ENCODE measurements at regions not wholly inside any gene's neighbourhood (a gene's known extent, or its start where the extent isn't known, plus 50 kb on each side); places are given as distances from the start of the nearest gene placed in this dataset.

DNA sequence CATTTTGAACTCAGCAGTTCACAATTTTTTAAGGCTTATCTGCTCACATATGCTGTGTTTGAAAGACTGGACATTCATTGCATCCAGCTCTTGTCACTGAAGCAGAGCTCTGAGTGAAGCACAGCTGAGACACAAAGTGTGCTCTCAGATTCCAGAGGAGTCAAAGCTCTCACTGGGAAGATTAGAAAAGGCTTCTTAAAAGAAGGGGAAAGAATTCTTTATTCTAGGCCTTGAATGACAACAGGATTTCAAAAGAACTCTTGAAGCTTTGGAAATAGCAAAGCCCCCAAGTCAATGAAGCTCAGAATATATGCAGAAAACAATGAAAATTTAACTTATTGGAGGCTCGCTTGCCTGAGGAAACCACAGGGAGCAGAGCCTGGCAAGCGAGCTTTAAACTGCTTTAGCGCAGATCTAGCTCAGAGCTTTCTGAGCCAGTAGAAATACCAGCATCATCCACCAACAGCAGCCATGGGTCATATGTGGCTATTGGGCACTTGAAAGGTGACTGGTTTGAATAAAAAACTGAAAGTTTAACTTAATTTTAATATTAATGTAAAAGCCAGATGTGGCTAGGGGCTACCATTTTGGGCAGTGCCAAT lies 369.7 kb downstream of the OSR1 start:
- WGBS (ENCODE audit: low lambda C conversion rate) = 92% methylated on average over 3 of the region's 3 CpGs
- BruUV-seq (replicated peaks) = no TSS peak
- Histone ChIP-seq H2AFZ (ENCODE audit: low read length) (no peak overlapping the region), H3K9ac (ENCODE audit: insufficient read depth, low read depth, low read length) (no peak overlapping the region), H3K27ac (ENCODE audit: extremely low read length, insufficient read depth, low read length) (no peak overlapping the region), H3K79me2 (ENCODE audit: insufficient read depth, low read length) (no peaks in the 10 kb centered on the region), H3K27me3 (ENCODE audit: control insufficient read depth in 1 of 2, insufficient read depth in 2 of 2, low read length in 2 of 2) (no peaks in the 10 kb centered on the region), H3K4me1 (ENCODE audit: insufficient read depth, low read length) (no peaks in the 10 kb centered on the region), H3K4me2 (ENCODE audit: low read depth, low read length) (no peak overlapping the region), H3K9me3 (ENCODE audit: low read length) (no peaks in the 10 kb centered on the region), H3K36me3 (replicated peaks in 1 of 2; ENCODE audit: control insufficient read depth in 1 of 2, insufficient read depth in 2 of 2, low read length in 2 of 2) (no peaks in the 10 kb centered on the region), H3K4me3 (replicated peaks in 1 of 3; ENCODE audit: insufficient read depth in 1 of 3, low read depth in 2 of 3, low read length in 3 of 3) (no peak overlapping the region), H4K20me1 (ENCODE audit: insufficient read depth, low read length) (no peaks in the 10 kb centered on the region)
- intact Hi-C loops (cut with micrococcal nuclease; ENCODE audit: unreplicated experiment) (no loop called here), in situ Hi-C loops (cut with HindIII; ENCODE audit: extremely low pct_ligation_motif_present, low pct_unique_long_range_greater_than_20kb) (no loop called here)
- ATAC-seq (no peak), DNase-seq (ENCODE audit: low spot score) (no peak), FAIRE-seq (no peak)
- ChIA-PET POLR2A (no interaction called here), CTCF (ENCODE audit: low intra/inter-chr PET ratio, low total read pairs) (no interaction called here)
- TF ChIP-seq ZNF598 (CRISPR knock-in tag; IDR thresholded peaks at IDR 0.05; ENCODE audit: borderline replicate concordance) (no peak), FOXJ3 (CRISPR knock-in tag; IDR thresholded peaks at IDR 0.05; ENCODE audit: borderline replicate concordance) (no peak), SMYD3 (CRISPR knock-in tag; IDR thresholded peaks at IDR 0.05) (no peak), ZNF766 (CRISPR knock-in tag; IDR thresholded peaks at IDR 0.05; ENCODE audit: borderline replicate concordance) (no peak), ZFY (CRISPR knock-in tag; IDR thresholded peaks at IDR 0.05) (no peak), ATF7-NPFF (CRISPR knock-in tag; IDR thresholded peaks at IDR 0.05; ENCODE audit: low read depth) (no peak), NFYC (CRISPR knock-in tag; IDR thresholded peaks at IDR 0.05) (no peak), ZNF570 (CRISPR knock-in tag; IDR thresholded peaks at IDR 0.05; ENCODE audit: borderline replicate concordance) (no peak)
- TF ChIP-seq, protein P1, sequence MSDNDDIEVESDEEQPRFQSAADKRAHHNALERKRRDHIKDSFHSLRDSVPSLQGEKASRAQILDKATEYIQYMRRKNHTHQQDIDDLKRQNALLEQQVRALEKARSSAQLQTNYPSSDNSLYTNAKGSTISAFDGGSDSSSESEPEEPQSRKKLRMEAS (IDR thresholded peaks at IDR 0.05) = no peak
- TF ChIP-seq, protein P2, sequence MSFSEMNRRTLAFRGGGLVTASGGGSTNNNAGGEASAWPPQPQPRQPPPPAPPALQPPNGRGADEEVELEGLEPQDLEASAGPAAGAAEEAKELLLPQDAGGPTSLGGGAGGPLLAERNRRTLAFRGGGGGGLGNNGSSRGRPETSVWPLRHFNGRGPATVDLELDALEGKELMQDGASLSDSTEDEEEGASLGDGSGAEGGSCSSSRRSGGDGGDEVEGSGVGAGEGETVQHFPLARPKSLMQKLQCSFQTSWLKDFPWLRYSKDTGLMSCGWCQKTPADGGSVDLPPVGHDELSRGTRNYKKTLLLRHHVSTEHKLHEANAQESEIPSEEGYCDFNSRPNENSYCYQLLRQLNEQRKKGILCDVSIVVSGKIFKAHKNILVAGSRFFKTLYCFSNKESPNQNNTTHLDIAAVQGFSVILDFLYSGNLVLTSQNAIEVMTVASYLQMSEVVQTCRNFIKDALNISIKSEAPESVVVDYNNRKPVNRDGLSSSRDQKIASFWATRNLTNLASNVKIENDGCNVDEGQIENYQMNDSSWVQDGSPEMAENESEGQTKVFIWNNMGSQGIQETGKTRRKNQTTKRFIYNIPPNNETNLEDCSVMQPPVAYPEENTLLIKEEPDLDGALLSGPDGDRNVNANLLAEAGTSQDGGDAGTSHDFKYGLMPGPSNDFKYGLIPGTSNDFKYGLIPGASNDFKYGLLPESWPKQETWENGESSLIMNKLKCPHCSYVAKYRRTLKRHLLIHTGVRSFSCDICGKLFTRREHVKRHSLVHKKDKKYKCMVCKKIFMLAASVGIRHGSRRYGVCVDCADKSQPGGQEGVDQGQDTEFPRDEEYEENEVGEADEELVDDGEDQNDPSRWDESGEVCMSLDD (CRISPR knock-in tag; IDR thresholded peaks at IDR 0.05; ENCODE audit: borderline replicate concordance) = no peak
- TF ChIP-seq, protein P3, sequence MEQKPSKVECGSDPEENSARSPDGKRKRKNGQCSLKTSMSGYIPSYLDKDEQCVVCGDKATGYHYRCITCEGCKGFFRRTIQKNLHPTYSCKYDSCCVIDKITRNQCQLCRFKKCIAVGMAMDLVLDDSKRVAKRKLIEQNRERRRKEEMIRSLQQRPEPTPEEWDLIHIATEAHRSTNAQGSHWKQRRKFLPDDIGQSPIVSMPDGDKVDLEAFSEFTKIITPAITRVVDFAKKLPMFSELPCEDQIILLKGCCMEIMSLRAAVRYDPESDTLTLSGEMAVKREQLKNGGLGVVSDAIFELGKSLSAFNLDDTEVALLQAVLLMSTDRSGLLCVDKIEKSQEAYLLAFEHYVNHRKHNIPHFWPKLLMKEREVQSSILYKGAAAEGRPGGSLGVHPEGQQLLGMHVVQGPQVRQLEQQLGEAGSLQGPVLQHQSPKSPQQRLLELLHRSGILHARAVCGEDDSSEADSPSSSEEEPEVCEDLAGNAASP (CRISPR knock-in tag; IDR thresholded peaks at IDR 0.05; ENCODE audit: borderline replicate concordance) = no peak
- TF ChIP-seq, protein P4, sequence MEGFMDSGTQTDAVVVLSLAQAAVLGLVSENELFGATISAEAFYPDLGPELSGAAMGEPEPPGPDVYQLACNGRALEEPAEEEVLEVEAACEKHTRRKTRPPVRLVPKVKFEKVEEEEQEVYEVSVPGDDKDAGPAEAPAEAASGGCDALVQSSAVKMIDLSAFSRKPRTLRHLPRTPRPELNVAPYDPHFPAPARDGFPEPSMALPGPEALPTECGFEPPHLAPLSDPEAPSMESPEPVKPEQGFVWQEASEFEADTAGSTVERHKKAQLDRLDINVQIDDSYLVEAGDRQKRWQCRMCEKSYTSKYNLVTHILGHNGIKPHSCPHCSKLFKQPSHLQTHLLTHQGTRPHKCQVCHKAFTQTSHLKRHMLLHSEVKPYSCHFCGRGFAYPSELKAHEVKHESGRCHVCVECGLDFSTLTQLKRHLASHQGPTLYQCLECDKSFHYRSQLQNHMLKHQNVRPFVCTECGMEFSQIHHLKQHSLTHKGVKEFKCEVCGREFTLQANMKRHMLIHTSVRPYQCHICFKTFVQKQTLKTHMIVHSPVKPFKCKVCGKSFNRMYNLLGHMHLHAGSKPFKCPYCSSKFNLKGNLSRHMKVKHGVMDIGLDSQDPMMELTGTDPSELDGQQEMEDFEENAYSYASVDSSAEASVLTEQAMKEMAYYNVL (CRISPR knock-in tag; IDR thresholded peaks at IDR 0.05; ENCODE audit: borderline replicate concordance) = no peak
- TF ChIP-seq, protein P5, sequence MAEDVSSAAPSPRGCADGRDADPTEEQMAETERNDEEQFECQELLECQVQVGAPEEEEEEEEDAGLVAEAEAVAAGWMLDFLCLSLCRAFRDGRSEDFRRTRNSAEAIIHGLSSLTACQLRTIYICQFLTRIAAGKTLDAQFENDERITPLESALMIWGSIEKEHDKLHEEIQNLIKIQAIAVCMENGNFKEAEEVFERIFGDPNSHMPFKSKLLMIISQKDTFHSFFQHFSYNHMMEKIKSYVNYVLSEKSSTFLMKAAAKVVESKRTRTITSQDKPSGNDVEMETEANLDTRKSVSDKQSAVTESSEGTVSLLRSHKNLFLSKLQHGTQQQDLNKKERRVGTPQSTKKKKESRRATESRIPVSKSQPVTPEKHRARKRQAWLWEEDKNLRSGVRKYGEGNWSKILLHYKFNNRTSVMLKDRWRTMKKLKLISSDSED (CRISPR knock-in tag; IDR thresholded peaks at IDR 0.05) = no peak
